ENCODE measurements at regions not wholly inside any gene's neighbourhood (a gene's known extent, or its start where the extent isn't known, plus 50 kb on each side); places are given as distances from the start of the nearest gene placed in this dataset.
A peak's percentile ranks its signal among the peaks of the same experiment; 100 is the strongest.

DNA sequence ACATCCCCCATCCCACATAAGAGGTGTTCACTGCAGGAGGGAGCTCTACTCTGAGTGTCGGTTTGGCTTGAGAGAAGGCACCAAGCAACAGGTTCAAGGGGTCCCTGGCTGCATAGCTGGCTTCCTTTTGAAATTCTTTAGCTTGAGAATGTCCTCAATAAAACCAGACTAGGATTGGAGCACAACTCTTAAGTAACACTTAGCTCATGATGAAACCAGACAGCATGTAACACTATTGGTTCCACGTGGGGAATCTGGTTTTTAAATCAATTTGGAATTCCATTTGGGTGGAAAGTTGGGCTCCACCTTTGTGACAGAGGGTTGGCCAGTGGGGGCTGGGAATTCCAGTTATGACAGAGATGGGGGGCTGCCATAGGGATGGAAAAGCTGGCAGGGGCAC lies 281.2 kb downstream of the TLE3 start:
- no peak for DNase-seq

- DNase-seq, result no peak
Observed at GRCh38 chr15:69818529-69818928, 279.2 kb downstream of the TLE3 start.

DNA sequence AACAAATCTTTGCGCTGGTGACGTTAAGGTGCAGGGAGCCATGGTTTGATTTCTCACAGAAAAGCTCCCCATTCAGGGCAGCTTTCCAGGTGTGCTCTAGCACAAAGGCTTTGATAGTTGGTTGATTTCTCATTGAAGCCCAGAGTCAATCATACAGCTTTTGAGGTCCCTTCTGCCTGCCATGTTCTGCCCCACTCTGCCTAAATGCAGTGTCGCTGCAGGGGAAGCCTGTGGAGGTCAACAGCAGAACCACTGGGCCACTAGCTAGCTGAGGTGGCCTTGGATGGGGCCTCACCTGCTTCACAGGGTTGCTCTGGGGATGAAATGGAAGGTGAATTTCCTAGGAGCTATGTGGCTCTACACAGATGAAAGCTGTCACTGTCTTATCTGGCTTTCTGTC lies 278.3 kb downstream of the TLE3 start:
- no peak for DNase-seq

GRCh38 chr15:69820819-69821218 lies 276.9 kb downstream of the TLE3 start:
- DNase-seq, result no peak

DNA sequence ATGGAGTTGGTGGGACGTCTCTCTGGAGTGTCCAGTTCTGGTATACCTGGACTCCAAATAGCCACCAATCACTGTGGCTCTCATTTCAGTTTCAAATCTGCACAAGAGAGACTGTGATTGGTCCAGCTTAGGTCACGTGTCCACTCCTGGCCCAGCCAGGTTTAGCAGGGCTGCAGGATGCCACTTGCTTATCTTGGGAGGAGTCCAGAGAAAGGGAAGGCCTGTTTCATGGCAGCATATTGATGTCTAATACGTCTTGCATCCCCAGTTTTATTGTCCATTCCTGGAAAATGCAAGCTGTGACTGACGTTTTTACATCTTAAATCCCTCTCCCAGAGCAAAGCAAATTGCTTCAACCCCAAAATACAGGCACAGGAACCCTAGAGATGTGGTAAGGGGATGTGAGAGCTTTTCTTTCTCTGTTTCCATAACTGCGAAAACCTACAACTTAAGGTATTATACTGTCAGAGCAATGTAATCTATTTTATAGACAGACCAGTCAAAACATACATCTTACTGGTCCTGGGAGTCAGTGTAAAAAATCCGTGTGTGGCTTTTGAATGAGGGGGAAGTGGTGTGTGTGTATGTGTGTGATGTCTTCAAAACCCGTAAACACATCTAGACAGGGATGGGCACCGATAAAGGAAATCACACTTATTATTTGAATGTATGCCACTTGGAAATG lies 274.4 kb downstream of the TLE3 start:
- no peak for DNase-seq

DNA sequence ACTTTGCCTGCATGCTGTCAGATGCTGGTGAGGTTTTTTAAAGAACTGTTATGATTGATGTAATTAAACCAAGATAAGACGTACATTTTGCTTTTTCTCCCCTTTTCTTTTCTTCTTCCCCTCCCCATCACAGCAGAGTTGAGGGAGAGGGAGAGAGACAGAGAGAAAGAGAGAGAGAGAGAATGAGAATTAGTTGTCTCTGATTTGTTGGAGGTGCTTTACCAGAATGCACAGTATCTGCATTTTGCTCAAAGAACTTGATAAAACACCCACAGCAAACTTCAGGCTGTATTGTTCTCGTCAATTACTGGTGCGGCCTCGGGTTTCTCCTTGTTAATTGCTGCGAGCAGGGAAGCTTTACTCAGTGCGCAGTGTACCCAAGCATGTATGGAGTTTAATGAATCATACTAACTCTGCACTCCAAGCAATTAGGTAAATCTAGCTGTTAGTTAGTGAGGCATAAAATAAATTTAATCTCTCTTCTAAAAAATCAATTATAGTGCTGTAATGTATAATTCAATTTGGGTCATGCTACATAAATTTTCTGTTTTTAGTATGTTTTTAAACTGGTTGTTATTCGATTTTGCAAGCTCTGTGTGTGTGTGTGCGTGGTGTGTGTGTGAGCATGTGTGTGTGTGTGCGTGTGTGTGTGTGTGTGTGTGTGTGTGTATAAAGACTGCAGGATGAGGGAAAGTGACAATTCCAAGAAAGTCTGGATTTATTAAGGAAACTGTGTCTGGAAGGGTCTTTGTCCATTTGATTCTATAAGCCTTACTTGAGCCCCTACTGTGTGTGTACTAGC lies 273.4 kb downstream of the TLE3 start:
- DNase-seq, result no peak

DNA sequence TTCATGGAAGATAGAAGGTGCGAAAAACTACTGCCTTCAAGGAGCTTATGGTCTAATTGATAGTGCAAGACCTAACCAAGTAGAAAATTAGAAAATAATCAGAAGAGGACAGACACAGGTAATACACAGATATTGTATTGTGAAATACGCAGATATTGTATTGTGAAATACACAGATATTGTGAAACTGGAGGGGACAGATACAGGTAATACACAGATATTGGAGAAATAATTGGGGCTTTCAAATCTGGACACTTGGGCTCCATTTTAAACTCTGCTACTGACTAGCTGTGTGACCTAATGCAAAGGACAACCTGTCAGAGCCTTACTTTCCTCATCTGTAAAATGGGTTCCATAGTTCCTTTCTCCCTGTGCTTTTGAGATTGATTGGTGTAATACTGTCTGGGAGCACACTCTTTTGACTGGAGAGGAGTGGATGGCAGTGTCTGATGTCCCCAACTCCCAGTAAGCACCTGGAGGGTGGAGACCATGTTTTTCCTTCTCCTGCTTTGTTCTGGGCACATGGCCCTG lies 272.8 kb downstream of the TLE3 start:
- DNase-seq, result no peak

GRCh38 chr15:69825941-69826818 lies 271.5 kb downstream of the TLE3 start:
- DNase-seq, result no peak

DNA sequence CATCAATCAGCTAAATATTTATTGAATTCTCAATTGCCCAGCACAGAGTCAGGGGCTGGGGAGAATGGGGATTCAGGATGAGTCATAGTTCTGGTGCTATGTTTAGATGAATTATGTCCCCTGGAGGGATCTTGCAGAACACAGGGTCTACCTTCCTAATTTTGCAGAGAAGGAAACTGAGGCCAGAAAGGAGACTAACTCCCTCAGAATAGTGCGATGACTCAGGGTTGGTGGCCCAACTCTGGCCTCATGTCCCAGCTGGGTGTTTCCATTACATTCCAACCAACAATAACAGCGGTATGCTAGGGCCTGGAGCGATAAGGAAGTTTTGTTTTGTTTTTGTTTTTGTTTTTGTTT lies 270.9 kb downstream of the TLE3 start:
- DNase-seq, result no peak

GRCh38 chr15:69827751-69828150 lies 270.0 kb downstream of the TLE3 start:
- DNase-seq, result no peak

- DNase-seq, result no peak
Observed at GRCh38 chr15:69828181-69828828, 269.4 kb downstream of the TLE3 start.

DNA sequence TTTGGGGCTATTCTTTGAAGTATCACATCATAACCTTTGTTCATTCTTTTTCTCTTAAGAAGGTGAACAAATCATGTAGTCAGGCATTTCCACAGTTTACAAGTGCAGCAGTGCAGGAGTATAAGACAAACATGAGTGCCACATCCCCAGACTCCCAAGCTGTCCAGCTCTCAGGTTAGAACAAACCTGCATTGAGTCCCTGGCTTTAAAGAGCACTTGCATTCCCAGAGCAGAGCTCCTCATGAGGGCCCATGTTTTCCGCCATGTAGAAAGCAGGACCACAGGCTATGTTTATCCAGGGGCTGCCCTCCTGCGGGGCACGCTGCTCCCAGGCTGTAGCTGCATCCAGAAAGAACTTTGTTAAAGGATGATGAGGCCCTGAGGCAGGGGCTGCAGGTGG lies 267.7 kb downstream of the TLE3 start:
- no peak for DNase-seq

DNA sequence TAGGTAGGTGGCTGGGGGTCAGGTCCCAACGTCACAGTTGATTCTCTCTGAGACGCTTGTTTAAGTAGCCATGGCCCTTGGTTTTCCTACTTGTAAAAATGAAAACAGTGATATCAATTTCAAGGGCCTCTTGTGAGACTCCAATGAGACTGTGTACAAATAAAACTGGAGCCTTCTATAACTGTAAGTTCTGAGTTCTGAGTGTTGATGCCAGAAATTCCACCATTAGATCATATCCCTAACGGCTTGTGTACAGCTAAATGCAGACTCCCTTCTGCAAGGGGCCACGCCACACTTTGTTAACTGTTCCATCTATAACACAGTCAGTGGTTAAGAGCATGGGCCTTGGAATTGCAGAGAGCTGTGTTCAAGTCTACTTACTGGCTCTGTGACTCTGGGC lies 267.3 kb downstream of the TLE3 start:
- DNase-seq, result peak; percentile 36

DNA sequence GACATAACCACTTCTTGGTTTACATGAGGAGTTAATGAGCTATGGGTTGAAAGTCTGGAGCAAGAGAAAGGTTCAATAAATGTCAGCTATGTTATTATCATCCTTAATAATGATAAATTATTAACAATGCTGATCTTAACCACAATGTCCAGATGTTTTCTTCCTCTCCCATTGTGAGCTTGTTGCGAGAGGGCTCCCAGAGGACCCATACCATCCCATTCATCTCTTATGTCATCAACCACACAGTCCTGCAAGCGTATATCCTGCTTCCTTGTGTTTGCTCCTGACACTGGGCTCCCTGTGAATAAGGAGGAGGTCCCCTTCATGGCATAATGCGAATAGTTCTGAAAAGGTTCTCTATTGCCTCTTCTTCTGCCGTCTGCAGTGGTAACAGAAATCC lies 266.8 kb downstream of the TLE3 start:
- DNase-seq, result no peak

DNA sequence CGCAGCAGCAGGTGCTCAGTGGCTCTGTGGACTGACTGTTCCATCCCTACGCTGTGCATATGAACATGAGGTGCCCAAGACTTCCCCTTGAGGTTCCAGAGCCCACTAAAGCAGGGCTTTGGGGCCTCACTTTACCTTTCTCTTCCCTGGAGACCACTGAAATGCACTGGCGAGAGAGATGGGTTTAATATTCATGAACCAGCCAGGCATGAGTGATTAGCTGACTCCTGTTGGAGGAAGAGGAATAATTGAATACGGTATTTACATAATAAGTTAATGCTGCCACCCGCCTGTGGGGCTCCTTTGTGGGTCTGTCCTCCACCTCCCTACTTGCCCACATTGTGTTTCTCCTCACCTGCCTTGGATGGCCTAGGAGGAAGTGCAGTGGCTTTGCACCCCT lies 263.4 kb downstream of the TLE3 start:
- DNase-seq, result no peak

- DNase-seq, result no peak
Observed at GRCh38 chr15:69834761-69835160, 263.0 kb downstream of the TLE3 start.

- DNase-seq, result no peak
Observed at GRCh38 chr15:69836048-69836447, 261.7 kb downstream of the TLE3 start.

DNA sequence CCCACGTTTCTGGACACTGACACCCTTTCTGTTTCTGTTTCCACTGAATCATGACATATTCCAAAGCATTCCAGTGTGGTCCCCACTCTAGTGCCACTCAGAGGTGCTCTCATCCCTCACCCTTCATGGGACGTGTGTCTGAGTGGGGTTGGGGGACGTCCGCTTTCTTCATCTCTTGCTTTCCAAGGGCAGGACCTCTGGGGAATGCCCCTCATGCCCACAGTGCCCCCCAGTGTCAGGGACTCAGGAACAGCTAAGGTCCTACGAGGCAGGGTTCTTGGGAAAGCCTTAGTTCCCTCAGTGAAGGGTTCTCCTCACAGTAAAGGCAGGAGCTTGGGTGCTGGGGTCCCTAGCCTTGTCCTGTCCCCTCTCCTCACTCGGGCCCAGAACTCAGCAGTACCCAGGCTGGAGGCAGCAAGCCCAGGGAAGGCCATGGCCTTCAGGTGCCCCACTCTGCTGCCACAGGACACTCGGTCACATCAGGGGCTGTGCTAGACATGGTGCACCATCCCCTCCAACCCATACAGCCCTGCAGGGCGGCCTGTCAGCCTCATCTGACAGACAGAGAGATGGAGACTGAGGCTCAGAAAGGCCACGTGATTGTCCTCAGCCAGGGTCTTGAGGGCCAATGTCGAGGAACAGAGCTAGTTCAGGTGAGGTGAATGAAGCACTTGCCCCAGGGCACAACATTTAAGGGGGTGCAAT lies 261.0 kb downstream of the TLE3 start:
- no peak for DNase-seq

DNA sequence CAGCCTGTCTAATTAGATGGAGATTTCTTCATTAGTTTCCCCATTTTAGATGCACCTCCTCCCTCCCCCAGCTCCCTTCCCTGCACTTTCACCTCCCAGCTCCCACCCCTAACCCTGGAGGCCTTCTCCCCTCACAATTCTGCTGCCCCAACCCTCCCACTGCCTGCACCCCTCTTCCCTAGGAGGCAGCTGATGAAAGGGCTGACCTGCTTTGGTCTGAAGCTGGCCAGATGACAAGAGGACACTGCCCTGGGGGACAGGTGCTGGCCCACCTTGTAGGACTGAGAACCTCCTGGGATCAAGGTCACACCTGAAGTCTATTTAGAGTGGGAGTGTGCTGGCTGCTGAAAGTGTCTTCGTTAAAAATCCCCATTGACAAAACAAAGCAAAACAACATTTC lies 259.4 kb downstream of the TLE3 start:
- no peak for DNase-seq

DNA sequence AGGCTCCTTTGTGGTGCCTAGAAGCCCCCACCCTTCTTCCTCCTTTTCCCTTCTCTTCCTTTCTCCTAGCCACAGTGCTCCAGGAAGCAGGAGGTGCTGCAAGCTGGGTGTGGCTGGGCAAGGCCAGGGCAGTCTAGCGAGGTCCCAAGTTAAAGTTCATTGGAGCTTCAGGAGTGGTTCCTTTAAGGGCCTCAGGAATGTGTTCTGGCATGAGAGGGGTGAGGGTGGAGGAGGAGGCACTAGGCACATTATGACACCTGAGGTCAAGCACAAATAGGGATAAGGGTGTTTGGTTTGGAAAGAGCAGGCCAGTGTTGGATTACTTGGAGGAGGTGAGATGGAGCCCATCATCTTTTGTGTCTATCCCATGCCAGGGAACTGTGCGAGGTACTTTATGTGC lies 258.7 kb downstream of the TLE3 start:
- DNase-seq, result no peak

DNA sequence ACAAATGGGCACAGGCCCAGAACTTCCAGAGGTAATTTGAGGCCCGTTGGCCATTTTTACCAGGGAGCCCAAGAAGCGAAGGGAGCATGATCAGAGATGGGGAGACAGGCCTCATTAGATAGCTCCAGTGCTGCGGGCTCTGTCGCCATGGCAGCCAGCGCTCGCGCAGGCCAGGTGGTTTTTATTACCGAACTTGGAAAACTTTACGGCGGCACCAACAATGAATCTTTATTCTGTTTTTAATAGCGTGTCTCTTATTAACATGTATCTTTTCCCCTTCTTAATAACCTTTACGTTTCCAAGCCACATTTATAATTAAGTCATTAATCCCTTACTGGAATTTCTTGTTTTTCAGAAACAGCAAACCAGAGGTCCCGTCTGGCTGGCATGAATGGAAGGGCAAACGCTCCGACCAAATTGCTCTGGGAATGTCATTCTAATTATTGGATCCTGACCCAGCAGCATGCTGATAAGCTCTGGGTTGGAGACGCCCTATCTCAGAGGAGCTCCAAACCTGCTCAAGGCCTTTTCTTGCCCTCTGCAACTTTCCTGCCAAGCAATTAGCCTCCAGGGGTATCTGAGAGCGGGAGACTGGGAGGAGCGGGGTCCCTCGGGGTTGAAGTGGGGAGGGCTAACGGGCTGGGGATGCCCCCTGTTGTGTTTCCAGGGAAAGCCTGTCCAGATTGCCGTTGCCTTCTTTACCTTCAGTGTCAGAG lies 256.4 kb downstream of the TLE3 start:
- DNase-seq, result no peak
